ENCODE measurements at regions not wholly inside any gene's neighbourhood (a gene's known extent, or its start where the extent isn't known, plus 50 kb on each side); places are given as distances from the start of the nearest gene placed in this dataset.

DNA sequence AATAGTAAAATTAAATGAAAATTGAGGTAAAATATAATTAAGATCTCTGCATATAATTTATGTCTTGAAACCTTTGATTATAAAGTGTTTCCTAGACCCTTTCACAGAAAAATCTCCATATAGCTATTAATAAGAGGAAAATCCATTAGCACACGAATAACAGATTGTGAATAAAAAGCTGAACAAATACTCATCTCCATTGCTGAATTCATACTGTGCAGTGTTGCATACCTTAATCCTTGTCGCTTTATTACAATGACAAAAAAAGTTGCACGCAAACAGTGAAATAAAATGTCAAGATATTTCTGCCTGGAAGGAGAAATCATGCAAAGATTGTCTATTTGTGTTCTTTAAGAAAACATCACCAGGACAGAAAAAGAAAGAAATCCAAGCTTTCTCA, 499.1 kb upstream of the TMPRSS15 start:
- no peak overlapping the region for H3K27ac ChIP-seq
- no peak for TF ChIP-seq ZFX (IDR thresholded peaks at IDR 0.05)
- TF ChIP-seq, protein P1, sequence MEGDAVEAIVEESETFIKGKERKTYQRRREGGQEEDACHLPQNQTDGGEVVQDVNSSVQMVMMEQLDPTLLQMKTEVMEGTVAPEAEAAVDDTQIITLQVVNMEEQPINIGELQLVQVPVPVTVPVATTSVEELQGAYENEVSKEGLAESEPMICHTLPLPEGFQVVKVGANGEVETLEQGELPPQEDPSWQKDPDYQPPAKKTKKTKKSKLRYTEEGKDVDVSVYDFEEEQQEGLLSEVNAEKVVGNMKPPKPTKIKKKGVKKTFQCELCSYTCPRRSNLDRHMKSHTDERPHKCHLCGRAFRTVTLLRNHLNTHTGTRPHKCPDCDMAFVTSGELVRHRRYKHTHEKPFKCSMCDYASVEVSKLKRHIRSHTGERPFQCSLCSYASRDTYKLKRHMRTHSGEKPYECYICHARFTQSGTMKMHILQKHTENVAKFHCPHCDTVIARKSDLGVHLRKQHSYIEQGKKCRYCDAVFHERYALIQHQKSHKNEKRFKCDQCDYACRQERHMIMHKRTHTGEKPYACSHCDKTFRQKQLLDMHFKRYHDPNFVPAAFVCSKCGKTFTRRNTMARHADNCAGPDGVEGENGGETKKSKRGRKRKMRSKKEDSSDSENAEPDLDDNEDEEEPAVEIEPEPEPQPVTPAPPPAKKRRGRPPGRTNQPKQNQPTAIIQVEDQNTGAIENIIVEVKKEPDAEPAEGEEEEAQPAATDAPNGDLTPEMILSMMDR (conservative IDR thresholded peaks at IDR 0.05) = no peak

DNA sequence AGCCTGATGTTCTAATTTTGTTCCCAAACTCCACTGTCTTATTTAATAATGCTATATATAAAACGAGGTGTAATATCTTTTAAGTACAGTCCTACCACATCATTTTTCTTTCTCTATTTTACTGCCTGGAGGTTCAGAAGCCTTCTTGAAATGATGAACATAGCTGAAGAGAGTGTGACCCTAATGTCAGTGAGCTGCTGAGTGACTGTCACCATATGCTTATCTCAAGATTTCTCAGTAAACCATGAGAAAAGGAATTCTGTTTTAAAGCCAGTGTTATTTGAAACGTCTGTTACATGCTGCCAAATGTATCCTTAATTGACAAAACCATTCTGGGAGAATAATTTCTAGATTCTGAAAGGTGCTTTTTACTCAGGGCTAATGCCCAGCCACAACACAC, 503.5 kb upstream of the TMPRSS15 start:
- no peak overlapping the region for H3K27ac ChIP-seq
- TF ChIP-seq, protein P1 (conservative IDR thresholded peaks at IDR 0.05) = no peak
- no peak for TF ChIP-seq ZFX (IDR thresholded peaks at IDR 0.05)

DNA sequence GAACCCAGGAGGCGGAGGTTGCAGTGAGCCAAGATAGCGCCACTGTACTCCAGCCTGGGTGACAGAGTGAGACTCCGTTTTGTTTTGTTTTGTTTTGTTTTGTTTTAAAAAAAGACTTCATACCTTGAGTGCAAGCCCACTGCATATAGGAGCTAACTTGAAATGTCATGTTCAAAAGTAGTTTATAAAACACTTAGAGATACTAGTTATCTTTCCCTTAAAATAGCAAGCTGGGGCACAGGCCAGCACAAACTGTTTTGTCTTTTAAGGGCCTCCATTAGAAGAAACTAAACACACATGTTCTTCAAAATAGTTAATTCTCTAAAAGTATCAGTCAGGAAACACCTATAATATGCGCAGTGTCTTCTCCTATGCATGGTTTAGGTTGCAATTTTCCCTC, 505.1 kb upstream of the TMPRSS15 start:
- TF ChIP-seq, protein P1 (conservative IDR thresholded peaks at IDR 0.05) = no peak
- TF ChIP-seq ZFX (IDR thresholded peaks at IDR 0.05) = no peak
- H3K27ac ChIP-seq = no peak overlapping the region

DNA sequence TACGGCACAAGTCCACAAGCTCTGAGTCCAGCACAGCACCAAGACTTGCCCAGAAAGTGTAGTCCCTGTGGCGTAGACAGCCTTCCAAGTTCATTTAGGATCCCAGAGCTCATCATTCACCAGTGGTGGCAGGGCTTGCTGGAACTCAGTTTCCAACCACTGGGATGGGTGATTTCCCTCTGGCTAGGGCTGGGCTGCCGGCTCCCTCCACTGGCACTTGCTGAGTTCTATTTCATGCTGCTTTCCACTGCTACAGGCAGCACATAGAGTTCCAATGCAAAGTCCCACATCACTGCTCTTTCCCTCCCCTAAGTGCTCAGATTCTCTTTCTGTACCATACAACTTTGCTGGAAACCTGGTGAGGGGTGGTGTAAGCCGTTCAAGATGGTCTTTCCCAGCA, 510.3 kb upstream of the TMPRSS15 start:
- H3K27ac ChIP-seq = no peak overlapping the region
- TF ChIP-seq, protein P1 (conservative IDR thresholded peaks at IDR 0.05) = no peak
- no peak for TF ChIP-seq ZFX (IDR thresholded peaks at IDR 0.05)

DNA sequence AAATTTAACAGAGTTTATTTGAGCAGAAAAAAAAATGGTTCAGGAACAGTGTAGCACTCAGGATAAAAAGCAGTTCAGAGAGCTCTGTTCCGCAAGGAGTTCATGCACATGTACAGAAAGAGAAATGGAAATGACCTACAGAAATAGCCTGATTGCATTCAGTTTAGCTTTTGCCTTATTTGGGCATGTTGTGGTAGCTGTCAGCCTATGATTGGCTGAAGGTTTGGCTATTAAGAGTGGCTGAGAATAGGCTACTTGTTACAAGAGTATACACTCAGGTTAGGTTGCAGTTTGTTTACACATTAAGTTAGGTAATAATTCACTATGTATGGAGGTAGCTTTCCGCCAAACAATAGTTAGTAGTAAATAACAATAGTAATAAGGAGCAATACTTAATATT, 511.0 kb upstream of the TMPRSS15 start:
- TF ChIP-seq, protein P1 (conservative IDR thresholded peaks at IDR 0.05) = no peak
- no peak for TF ChIP-seq ZFX (IDR thresholded peaks at IDR 0.05)
- no peak overlapping the region for H3K27ac ChIP-seq

DNA sequence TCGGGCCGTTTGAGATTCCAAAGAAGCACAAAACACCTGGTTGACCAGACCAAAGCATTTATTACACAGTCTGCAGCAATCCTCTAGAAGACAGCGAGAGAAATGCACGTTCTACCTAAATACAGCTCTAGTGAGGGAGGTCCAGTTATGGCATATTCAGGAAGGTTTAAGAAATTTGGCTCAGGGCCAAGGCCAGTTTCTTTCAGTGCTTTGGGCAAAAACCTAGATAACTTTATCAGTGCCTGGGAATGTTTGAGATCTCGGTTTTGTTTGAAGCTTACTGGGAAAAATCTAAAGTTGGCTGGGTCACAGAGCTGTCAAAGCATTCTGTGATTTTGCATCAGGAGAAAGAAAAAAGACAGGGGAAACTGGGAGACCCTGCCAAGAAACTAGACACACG, 514.0 kb upstream of the TMPRSS15 start:
- H3K27ac ChIP-seq = no peak overlapping the region
- no peak for TF ChIP-seq ZFX (IDR thresholded peaks at IDR 0.05)
- TF ChIP-seq, protein P1 (conservative IDR thresholded peaks at IDR 0.05) = no peak

DNA sequence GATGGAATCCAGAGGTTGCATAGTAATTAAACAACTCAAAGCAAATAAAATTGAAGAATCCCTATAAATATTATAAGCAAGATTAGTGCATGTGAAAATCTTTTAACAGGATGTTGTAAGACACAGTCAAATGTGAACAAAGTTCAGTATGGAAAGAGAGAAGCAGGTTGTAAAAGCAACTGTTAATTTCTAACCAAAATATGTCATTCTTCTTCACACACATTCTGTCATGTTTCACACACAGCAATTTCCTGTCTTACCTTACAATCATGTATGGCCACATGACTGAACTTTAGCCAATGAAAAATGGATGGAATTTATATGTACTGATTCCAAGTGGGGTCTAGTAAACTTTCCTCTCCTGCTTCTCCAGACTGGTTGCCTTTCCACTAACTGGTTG, 527.7 kb upstream of the TMPRSS15 start:
- no peak overlapping the region for H3K27ac ChIP-seq
- no peak for TF ChIP-seq ZFX (IDR thresholded peaks at IDR 0.05)
- TF ChIP-seq, protein P1 (conservative IDR thresholded peaks at IDR 0.05) = no peak
